HCT116 (cell line): ENCODE measurements at regions not wholly inside any gene's neighbourhood (a gene's known extent, or its start where the extent isn't known, plus 50 kb on each side); places are given as distances from the start of the nearest gene placed in this dataset.

ENCODE experiments used
- ATAC-seq: fragments of 200-7000 bp; cut with Tn5 transposase; 2 replicates; pipeline ENCODE4 v1.9.1; 2020; ENCODE audit warnings: mild to moderate bottlenecking, moderate library complexity
- BruUV-seq: library from RNA; stranded (reverse); fragments of 400-500 nt; replicated peaks from 2 replicates; lab custom pipeline; 2021; lab: Mats Ljungman, UMichigan
- CTCF ChIA-PET: fragments of 300-600 bp; sonication (Branson Sonifier 250); formaldehyde crosslinking; loops from one replicate; lab custom pipeline; 2021; ENCODE audit warnings: antibody characterized with exemption; lab: Charles Lee
- POLR2A ChIA-PET: fragments of 300-600, 350-600 bp; sonication (Branson Sonifier 250); formaldehyde crosslinking; loops from one replicate; lab custom pipeline; 2021; ENCODE audit warnings: antibody characterized with exemption; lab: Charles Lee
- RAD21 ChIA-PET, 2 experiments: fragments of 300-600 bp; sonication (Branson Sonifier 250); formaldehyde crosslinking; loops; one replicate each; lab custom pipeline; 2023; ENCODE audit warnings: low total read pairs in 2 of 2; ENCODE audit not compliant: uncharacterized antibody in 2 of 2, unreplicated experiment in 2 of 2, low non-redundant PET in 1 of 2; lab: Charles Lee
- DNase-seq: peaks from one replicate; pipeline ENCODE4 v3.0.0-alpha.2; 2010; ENCODE audit warnings: low read depth, low spot score
- H2AFZ ChIP-seq: fragments of 200-600 bp; shearing (Covaris generic), sonication (generic); 2 replicates; pipeline ENCODE4 v1.6.1; 2017; ENCODE audit warnings: low read depth, mixed run types, mixed read lengths, antibody characterized with exemption, low read length; ENCODE audit not compliant: poor library complexity, severe bottlenecking
- H3K27ac ChIP-seq: 2 replicates; pipeline ENCODE4 v1.5.1; 2012; ENCODE audit warnings: low read depth, low read length
- H3K27me3 ChIP-seq: fragments of 200-600 bp; sonication (generic); 2 replicates; pipeline ENCODE4 v1.6.1; 2016; ENCODE audit warnings: mixed run types, low read length, mixed read lengths; ENCODE audit not compliant: insufficient read depth
- H3K36me3 ChIP-seq, 2 experiments: fragments of 200-500 bp in 1 of 2; fragments of 200-600 bp in 1 of 2; sonication (Bioruptor generic) in 1 of 2; sonication (generic) in 1 of 2; 2 replicates each; pipeline versions ENCODE4 v1.5.1 to v1.6.1; 2014 to 2016; ENCODE audit warnings: low read length in 2 of 2, inconsistent platforms in 1 of 2, mixed read lengths in 1 of 2, mixed run types in 1 of 2; ENCODE audit not compliant: insufficient read depth in 2 of 2, control insufficient read depth in 1 of 2
- H3K4me1 ChIP-seq, 2 experiments: fragments of 200-600 bp in 1 of 2; sonication (generic) in 1 of 2; 2 replicates each; pipeline versions ENCODE4 v1.5.1 to v1.6.1; 2012 to 2017; ENCODE audit warnings: low read length in 2 of 2, inconsistent platforms in 1 of 2, mild to moderate bottlenecking in 1 of 2, mixed read lengths in 1 of 2, mixed run types in 1 of 2, moderate library complexity in 1 of 2; ENCODE audit not compliant: insufficient read depth in 2 of 2, control insufficient read depth in 1 of 2
- H3K4me2 ChIP-seq: fragments of 200-600 bp; sonication (generic); 2 replicates; pipeline ENCODE4 v1.6.1; 2017; ENCODE audit warnings: mixed run types, low read length, mixed read lengths
- H3K4me3 ChIP-seq, 2 experiments: fragments of 200-600 bp in 1 of 2; sonication (generic) in 1 of 2; replicated peaks in 1 of 2; 2 replicates each; pipeline ENCODE4 v1.5.1; 2011 to 2016; ENCODE audit warnings: low read length in 2 of 2, control low read depth in 1 of 2, low read depth in 1 of 2, mild to moderate bottlenecking in 1 of 2, mixed read lengths in 1 of 2, mixed run types in 1 of 2
- H3K79me2 ChIP-seq: fragments of 200-600 bp; sonication (generic); 2 replicates; pipeline ENCODE4 v1.6.1; 2017; ENCODE audit warnings: mild to moderate bottlenecking, mixed run types, low read length, moderate library complexity, mixed read lengths; ENCODE audit not compliant: insufficient read depth
- H3K9ac ChIP-seq: fragments of 200-600 bp; sonication (generic); 2 replicates; pipeline ENCODE4 v1.6.1; 2016; ENCODE audit warnings: low read length, mixed read lengths
- H3K9me2 ChIP-seq: fragments of 200-600 bp; sonication (generic), shearing (Covaris generic); 2 replicates; pipeline ENCODE4 v1.6.1; 2017; ENCODE audit warnings: mixed run types, mild to moderate bottlenecking, moderate library complexity; ENCODE audit not compliant: insufficient read depth
- H3K9me3 ChIP-seq, 2 experiments: fragments of 200-500 bp in 1 of 2; fragments of 200-600 bp in 1 of 2; sonication (Bioruptor generic) in 1 of 2; sonication (generic) in 1 of 2; 2 replicates each; pipeline ENCODE4 v1.6.1; 2014 to 2017; ENCODE audit warnings: low read length in 2 of 2, mixed read lengths in 2 of 2, inconsistent platforms in 1 of 2, low read depth in 1 of 2, mild to moderate bottlenecking in 1 of 2, mixed run types in 1 of 2, moderate library complexity in 1 of 2; ENCODE audit not compliant: control insufficient read depth in 1 of 2, insufficient read depth in 1 of 2
- H4K20me1 ChIP-seq: fragments of 200-600 bp; sonication (generic), shearing (Covaris generic); 2 replicates; pipeline ENCODE4 v1.6.1; 2017; ENCODE audit warnings: mixed run types, mild to moderate bottlenecking, moderate library complexity; ENCODE audit not compliant: insufficient read depth
- EGR1 ChIP-seq: IDR thresholded peaks from 2 replicates; pipeline ENCODE4 v1.6.1; 2012; ENCODE audit warnings: low read depth
- EZH2phosphoT487 ChIP-seq: fragments of 200-600 bp; IDR thresholded peaks from 2 replicates; pipeline ENCODE4 v1.6.1; 2018; ENCODE audit warnings: antibody characterized with exemption, borderline replicate concordance
- JUND ChIP-seq: IDR thresholded peaks from 2 replicates; pipeline ENCODE4 v1.6.1; 2012
- POLR2A ChIP-seq: IDR thresholded peaks from 2 replicates; pipeline ENCODE4 v1.7.0; 2011; ENCODE audit warnings: borderline replicate concordance; ENCODE audit not compliant: insufficient read depth, insufficient read length; ENCODE audit errors: extremely low read depth
- POLR2AphosphoS5 ChIP-seq: IDR thresholded peaks from 2 replicates; pipeline ENCODE4 v1.6.1; 2011; ENCODE audit warnings: mild to moderate bottlenecking, low read depth, low read length, moderate library complexity
- REST ChIP-seq: IDR thresholded peaks from 2 replicates; pipeline ENCODE4 v1.6.1; 2012; ENCODE audit warnings: low read depth
- SIN3A ChIP-seq: IDR thresholded peaks from 2 replicates; pipeline ENCODE4 v1.6.1; 2012; ENCODE audit warnings: low read depth
- TCF7L2 ChIP-seq: IDR thresholded peaks from 2 replicates; pipeline ENCODE4 v1.7.0; 2011; ENCODE audit warnings: borderline replicate concordance, inconsistent platforms; ENCODE audit not compliant: insufficient read depth, insufficient read length; ENCODE audit errors: extremely low read depth
- intact Hi-C: fragments of 100-400 bp; cut with micrococcal nuclease; formaldehyde crosslinking; loops from 2 replicates; pipeline ENCODE4 v1.10.0; 2022

DNA sequence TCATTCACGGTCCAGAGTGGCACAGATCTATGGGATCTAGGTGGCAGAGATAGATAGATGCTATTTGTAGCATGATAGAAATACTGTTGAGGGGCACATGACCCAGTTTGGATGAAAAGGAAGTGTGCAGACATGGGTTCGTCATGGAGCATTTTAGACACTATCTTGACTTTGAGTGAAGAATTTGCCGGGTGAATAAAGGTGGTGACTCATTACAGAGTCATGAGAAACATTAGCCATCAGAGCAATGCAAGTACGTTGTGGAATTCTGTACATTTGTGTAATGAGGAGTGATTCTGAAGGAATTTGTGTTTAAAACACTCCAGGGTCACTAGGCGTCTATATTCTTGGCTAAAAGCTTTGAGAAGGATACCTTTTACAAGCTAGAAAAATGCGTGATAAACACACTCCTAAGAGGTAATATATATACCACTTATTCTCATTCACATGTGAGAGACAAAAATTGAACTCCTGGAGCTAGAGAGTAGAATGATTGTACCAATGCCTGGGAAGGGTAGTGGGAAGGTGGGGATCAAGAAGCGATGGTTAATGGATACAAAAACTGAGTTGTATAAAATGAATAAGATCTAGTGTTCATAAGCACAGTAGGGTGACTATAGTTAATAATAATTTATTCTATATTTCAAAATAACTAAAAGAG is 593.7 kb upstream of the LUZP2 start:
- ATAC-seq: no peak
- no peak overlapping the region for H2AFZ ChIP-seq
- H4K20me1 ChIP-seq: no peaks in the 10 kb centered on the region
- no peaks in the 10 kb centered on the region for H3K4me1 ChIP-seq
- ChIA-PET POLR2A (no interaction called here), RAD21 (no interaction called here), CTCF (no interaction called here)
- no peaks in the 10 kb centered on the region for H3K27me3 ChIP-seq
- no peak overlapping the region for H3K27ac ChIP-seq
- H3K4me2 ChIP-seq: no peak overlapping the region
- no peaks in the 10 kb centered on the region for H3K79me2 ChIP-seq
- no peaks in the 10 kb centered on the region for H3K36me3 ChIP-seq
- H3K9me2 ChIP-seq: no peaks in the 10 kb centered on the region
- intact Hi-C loops: no loop called here
- no TSS peak for BruUV-seq
- no peak overlapping the region for H3K9ac ChIP-seq
- no peak overlapping the region for H3K4me3 ChIP-seq
- no peak for DNase-seq
- TF ChIP-seq TCF7L2 (peak; percentile 63), POLR2A (no peak)
- TF ChIP-seq, all 23 proteins: peak for 1
- peaks cover 9 to 29% of the 10 kb centered on the region in 2 experiments; a peak in 2 of 4 replicates for H3K9me3 ChIP-seq

DNA sequence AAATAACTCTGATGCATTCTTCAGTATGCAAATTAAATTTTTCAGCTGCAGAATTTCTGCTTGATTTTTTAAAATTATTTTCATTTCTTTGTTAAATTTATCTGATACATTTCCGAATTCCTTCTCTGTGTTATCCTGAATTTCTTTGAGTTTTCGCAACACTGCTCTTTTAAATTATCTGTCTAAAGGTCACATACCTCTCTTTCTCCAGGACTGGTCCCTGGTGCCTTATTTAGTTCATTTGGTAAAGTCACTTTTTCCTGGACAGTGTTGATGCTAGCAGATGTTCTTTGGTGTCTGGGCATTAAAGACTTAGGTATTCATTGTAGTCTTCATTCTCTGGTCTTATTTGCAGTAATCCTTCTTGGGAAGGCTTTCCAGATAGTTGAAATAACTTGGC is 577.4 kb upstream of the LUZP2 start:
- Histone ChIP-seq H3K4me3 (no peak overlapping the region), H3K9ac (no peak overlapping the region), H3K27me3 (no peaks in the 10 kb centered on the region), H3K4me1 (no peaks in the 10 kb centered on the region), H3K36me3 (no peaks in the 10 kb centered on the region), H2AFZ (no peak overlapping the region), H4K20me1 (no peaks in the 10 kb centered on the region), H3K79me2 (no peaks in the 10 kb centered on the region), H3K4me2 (no peak overlapping the region), H3K9me2 (no peaks in the 10 kb centered on the region), H3K27ac (no peak overlapping the region), H3K9me3 (peaks cover 0 to 10% of the 10 kb centered on the region in 2 experiments; a peak in 1 of 4 replicates)
- TF ChIP-seq EGR1 (no peak), REST (no peak), EZH2phosphoT487 (no peak), POLR2A (no peak), SIN3A (no peak), POLR2AphosphoS5 (no peak), JUND (no peak)
- ChIA-PET CTCF (no interaction called here), RAD21 (no interaction called here), POLR2A (no interaction called here)
- intact Hi-C loops: no loop called here
- BruUV-seq: no TSS peak
- ATAC-seq (no peak), DNase-seq (no peak)
